ENCODE measurements at regions not wholly inside any gene's neighbourhood (a gene's known extent, or its start where the extent isn't known, plus 50 kb on each side); places are given as distances from the start of the nearest gene placed in this dataset.

- TF ChIP-seq CTCF (IDR thresholded peaks at IDR 0.05; ENCODE audit: insufficient read depth, low read depth, low read length) (no peak), EZH2 (IDR thresholded peaks at IDR 0.05; ENCODE audit: insufficient read depth, low read length) (no peak)
Measured at GRCh38 chr4:56261027-56261426, 126.3 kb downstream of the AASDH start.
